ENCODE measurements at regions not wholly inside any gene's neighbourhood (a gene's known extent, or its start where the extent isn't known, plus 50 kb on each side); places are given as distances from the start of the nearest gene placed in this dataset.

- peak; percentile 84 for DNase-seq
These were observed 141.7 kb downstream of the ZFP36L2 start for GRCh38 chr2:43084699-43085091.

GRCh38 chr2:43083710-43084698, 142.4 kb downstream of the ZFP36L2 start:
- DNase-seq = peak; percentile 87

- peak; percentile 41 for DNase-seq
These were observed 143.3 kb downstream of the ZFP36L2 start for GRCh38 chr2:43082903-43083677.

- DNase-seq = peak; percentile 96
These were observed 144.1 kb downstream of the ZFP36L2 start for GRCh38 chr2:43082111-43082894.

GRCh38 chr2:43081131-43081765, 145.2 kb downstream of the ZFP36L2 start:
- no peak for DNase-seq

GRCh38 chr2:43080571-43081021, 145.8 kb downstream of the ZFP36L2 start:
- DNase-seq = no peak

- DNase-seq = peak; percentile 45
These were observed 147.3 kb downstream of the ZFP36L2 start for GRCh38 chr2:43078781-43079755.

- no peak for DNase-seq
These were observed 148.1 kb downstream of the ZFP36L2 start for GRCh38 chr2:43078301-43078700.

GRCh38 chr2:43077876-43078275, 148.5 kb downstream of the ZFP36L2 start:
- DNase-seq = no peak

- DNase-seq = no peak
These were observed 149.7 kb downstream of the ZFP36L2 start for GRCh38 chr2:43076676-43077075.

GRCh38 chr2:43075811-43076585, 150.4 kb downstream of the ZFP36L2 start:
- DNase-seq = peak; percentile 92

GRCh38 chr2:43075054-43075593, 151.3 kb downstream of the ZFP36L2 start:
- peak; percentile 98 for DNase-seq

GRCh38 chr2:43074592-43075053, 151.8 kb downstream of the ZFP36L2 start:
- DNase-seq = no peak

GRCh38 chr2:43074052-43074451, 152.4 kb downstream of the ZFP36L2 start:
- no peak for DNase-seq

GRCh38 chr2:43073401-43073825, 153.0 kb downstream of the ZFP36L2 start:
- DNase-seq = peak; percentile 61

- DNase-seq = peak; percentile 65
These were observed 154.5 kb downstream of the ZFP36L2 start for GRCh38 chr2:43071599-43072550.

- DNase-seq = no peak
These were observed 155.5 kb downstream of the ZFP36L2 start for GRCh38 chr2:43070676-43071502.

Measured in fibroblast of skin of abdomen (primary cell).